T-helper 17 cell (primary cell): ENCODE measurements at regions not wholly inside any gene's neighbourhood (a gene's known extent, or its start where the extent isn't known, plus 50 kb on each side); places are given as distances from the start of the nearest gene placed in this dataset.

Experiments used
- ATAC-seq: fragments of 150-1000 bp; cut with Tn5 transposase; 2 replicates; pipeline ENCODE4 v1.10.0; 2021; ENCODE audit warnings: mild to moderate bottlenecking, moderate library complexity
- DNase-seq, 3 donors: peaks; one replicate each; pipeline versions ENCODE4 v3.0.0 to v3.0.0-alpha.2; 2020 to 2021
- H3K9me3 ChIP-seq: one replicate; pipeline ENCODE4 v1.7.0; 2013; ENCODE audit warnings: low read length, mild to moderate bottlenecking; ENCODE audit not compliant: control insufficient read depth, poor library complexity, severe bottlenecking
- H3K27ac Mint-ChIP-seq: one replicate; pipeline ENCODE4 v1.8.0; 2022; ENCODE audit warnings: mild to moderate bottlenecking, moderate library complexity, mixed read lengths
- H3K27me3 Mint-ChIP-seq: one replicate; pipeline ENCODE4 v1.8.0; 2022; ENCODE audit warnings: mixed read lengths
- H3K36me3 Mint-ChIP-seq: one replicate; pipeline ENCODE4 v1.8.0; 2022; ENCODE audit warnings: low read depth, mixed read lengths
- H3K4me1 Mint-ChIP-seq: one replicate; pipeline ENCODE4 v1.8.0; 2022; ENCODE audit warnings: mild to moderate bottlenecking, mixed read lengths
- H3K4me3 Mint-ChIP-seq: one replicate; pipeline ENCODE4 v1.8.0; 2022; ENCODE audit warnings: mild to moderate bottlenecking, moderate library complexity, mixed read lengths

- H3K9me3 ChIP-seq, result no peaks in the 10 kb centered on the region
- Mint-ChIP-seq H3K4me3 (no peak overlapping the region), H3K36me3 (peaks cover 5% of the 10 kb centered on the region), H3K27me3 (peaks cover 62% of the 10 kb centered on the region), H3K27ac (no peak overlapping the region), H3K4me1 (peaks cover 9% of the 10 kb centered on the region)
- no peak for ATAC-seq
- no peak for DNase-seq
Measured at GRCh38 chr10:2935647-2936386, 131.5 kb upstream of the PFKP start.

GRCh38 chr10:2933924-2934323 lies 133.4 kb upstream of the PFKP start:
- Mint-ChIP-seq H3K27ac (no peak overlapping the region), H3K4me1 (peaks cover 6% of the 10 kb centered on the region), H3K27me3 (peaks cover 57% of the 10 kb centered on the region), H3K4me3 (no peak overlapping the region), H3K36me3 (peaks cover 5% of the 10 kb centered on the region)
- DNase-seq, result no peak
- no peaks in the 10 kb centered on the region for H3K9me3 ChIP-seq
- ATAC-seq, result no peak

DNA sequence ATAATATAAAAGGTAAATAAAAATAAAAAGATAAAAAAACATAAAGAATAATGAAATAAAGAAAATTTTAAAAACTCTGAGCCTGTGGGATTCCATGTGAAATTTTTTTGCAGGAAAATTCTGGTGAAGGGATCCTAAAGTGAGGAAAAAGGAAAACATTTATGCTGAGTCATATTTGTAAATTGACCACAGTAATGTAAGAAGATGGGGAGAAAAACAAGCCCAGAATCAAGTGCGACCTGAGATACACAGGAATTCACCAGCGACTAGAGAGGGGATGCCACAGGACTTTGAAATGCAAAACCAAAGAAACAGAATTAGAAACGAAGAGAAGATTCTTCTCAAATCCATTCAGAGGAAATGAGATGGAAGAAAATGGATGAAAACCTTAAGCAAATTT lies 133.8 kb upstream of the PFKP start:
- H3K9me3 ChIP-seq, result no peaks in the 10 kb centered on the region
- DNase-seq (no peak), ATAC-seq (no peak)
- H3K27ac Mint-ChIP-seq, result no peak overlapping the region
- H3K36me3 Mint-ChIP-seq, result peaks cover 5% of the 10 kb centered on the region
- peaks cover 6% of the 10 kb centered on the region for H3K4me1 Mint-ChIP-seq
- H3K27me3 Mint-ChIP-seq, result peaks cover 57% of the 10 kb centered on the region
- H3K4me3 Mint-ChIP-seq, result no peak overlapping the region

DNA sequence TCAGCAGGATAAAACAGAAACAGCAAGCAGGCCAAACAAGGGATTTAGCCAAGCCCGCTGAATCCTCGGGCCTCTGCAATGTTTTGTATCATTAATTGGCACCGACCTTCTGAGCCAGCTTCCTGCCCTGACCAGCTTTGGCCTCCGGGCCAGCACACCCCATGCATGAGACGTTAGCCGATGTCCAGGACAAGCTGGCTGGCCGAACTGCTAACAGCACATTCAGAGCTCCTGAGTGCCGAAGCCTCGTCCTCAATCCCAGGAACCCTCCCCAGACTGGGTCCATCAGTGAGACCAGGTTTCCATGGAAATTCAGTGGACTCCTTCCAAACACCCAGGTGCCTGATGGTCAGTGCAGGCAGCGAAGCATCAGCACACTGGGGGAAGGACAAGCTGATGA lies 134.3 kb upstream of the PFKP start:
- Mint-ChIP-seq H3K27me3 (peaks cover 58% of the 10 kb centered on the region), H3K4me1 (peaks cover 6% of the 10 kb centered on the region), H3K36me3 (peaks cover 5% of the 10 kb centered on the region), H3K4me3 (no peak overlapping the region), H3K27ac (no peak overlapping the region)
- no peaks in the 10 kb centered on the region for H3K9me3 ChIP-seq
- DNase-seq (no peak), ATAC-seq (no peak)

DNA sequence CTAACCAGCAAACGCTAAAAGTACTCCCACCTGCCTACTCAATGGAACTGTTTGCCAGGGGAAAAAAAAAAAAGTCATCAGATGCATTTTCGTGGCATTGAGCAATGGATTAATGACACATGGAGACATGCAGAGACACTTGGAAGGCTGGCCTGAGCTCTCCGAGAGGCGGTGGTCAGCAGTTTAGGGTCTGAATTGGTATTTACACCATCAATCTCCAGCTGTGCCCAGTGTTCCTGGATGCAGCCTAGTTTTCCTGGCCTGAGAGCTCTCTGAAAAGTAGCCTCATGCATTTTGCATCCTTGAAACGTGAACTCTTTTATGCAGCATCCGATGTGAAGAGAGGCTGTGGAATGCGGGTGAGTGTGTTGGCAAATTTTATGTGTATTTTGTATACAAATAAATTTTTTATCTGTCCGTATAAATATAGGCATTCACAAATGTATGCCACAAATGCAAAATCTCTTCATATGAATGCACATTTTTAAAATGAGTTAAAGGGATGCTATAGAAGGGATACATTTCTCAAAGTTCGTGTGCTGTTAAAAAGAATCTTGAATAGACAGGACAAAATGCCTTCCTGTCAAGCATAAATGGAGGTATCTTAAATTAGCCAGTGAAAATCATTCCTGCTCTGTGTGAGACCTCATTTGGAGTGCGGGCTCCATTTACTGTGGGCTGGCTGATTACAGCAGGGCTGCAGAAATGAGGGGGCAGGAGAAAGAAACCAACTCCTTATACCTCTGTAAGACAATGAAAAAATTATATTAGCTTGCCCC lies 137.7 kb upstream of the PFKP start:
- no peaks in the 10 kb centered on the region for H3K9me3 ChIP-seq
- H3K4me1 Mint-ChIP-seq, result peaks cover 12% of the 10 kb centered on the region
- no peak for ATAC-seq
- no peak overlapping the region for H3K27ac Mint-ChIP-seq
- no peak for DNase-seq
- H3K4me3 Mint-ChIP-seq, result no peak overlapping the region
- peaks cover 62% of the 10 kb centered on the region for H3K27me3 Mint-ChIP-seq
- peaks cover 6% of the 10 kb centered on the region for H3K36me3 Mint-ChIP-seq

GRCh38 chr10:2927958-2928840 lies 139.1 kb upstream of the PFKP start:
- H3K27ac Mint-ChIP-seq, result no peak overlapping the region
- DNase-seq (peak in 1 of 3 donors; percentile 27), ATAC-seq (peak; percentile 50)
- H3K27me3 Mint-ChIP-seq, result peaks cover 60% of the 10 kb centered on the region
- peaks cover 4% of the 10 kb centered on the region for H3K36me3 Mint-ChIP-seq
- H3K9me3 ChIP-seq, result no peaks in the 10 kb centered on the region
- no peak overlapping the region for H3K4me3 Mint-ChIP-seq
- peaks cover 6% of the 10 kb centered on the region for H3K4me1 Mint-ChIP-seq

DNA sequence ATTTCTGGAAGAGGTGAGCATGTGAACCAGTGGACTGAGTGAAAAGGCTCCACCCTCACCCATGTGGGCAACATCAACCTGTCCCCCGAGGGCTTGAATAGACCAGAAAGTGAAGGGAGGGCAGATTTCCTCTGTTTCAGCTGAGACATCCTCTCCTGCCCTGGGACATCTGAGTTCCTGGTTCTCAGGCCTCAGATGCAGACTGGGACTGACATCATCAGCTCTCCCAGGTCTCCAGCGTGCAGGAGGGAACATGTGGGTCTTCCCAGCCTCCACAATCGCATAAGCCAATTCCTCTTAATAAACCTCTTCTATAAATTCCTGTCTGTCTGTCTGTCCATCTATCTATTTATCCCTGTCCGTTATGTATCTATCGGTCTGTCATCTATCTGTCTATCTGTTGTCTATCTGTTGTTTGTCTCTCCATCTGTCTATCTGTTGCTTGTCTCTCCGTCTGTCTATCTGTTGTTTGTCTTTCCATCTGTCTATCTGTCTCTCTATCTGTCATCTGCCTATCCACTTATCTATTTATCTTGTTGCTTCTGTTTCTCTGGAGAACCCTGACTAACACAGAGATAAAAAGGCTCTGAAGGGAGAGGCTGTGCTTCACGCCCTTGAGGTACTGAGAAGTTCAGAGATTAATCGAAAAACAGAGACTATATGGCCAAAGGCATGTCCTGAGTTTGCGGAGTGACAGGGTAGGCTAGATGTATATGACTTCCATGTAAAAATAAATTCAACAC lies 140.3 kb upstream of the PFKP start:
- H3K4me3 Mint-ChIP-seq, result no peak overlapping the region
- H3K4me1 Mint-ChIP-seq, result peaks cover 6% of the 10 kb centered on the region
- H3K36me3 Mint-ChIP-seq, result peaks cover 4% of the 10 kb centered on the region
- no peak overlapping the region for H3K27ac Mint-ChIP-seq
- peaks cover 60% of the 10 kb centered on the region for H3K27me3 Mint-ChIP-seq
- no peaks in the 10 kb centered on the region for H3K9me3 ChIP-seq
- ATAC-seq, result no peak
- DNase-seq, result no peak

- DNase-seq (no peak), ATAC-seq (no peak)
- peaks cover 4% of the 10 kb centered on the region for H3K36me3 Mint-ChIP-seq
- H3K27me3 Mint-ChIP-seq, result peaks cover 71% of the 10 kb centered on the region
- no peaks in the 10 kb centered on the region for H3K9me3 ChIP-seq
- H3K4me1 Mint-ChIP-seq, result peaks cover 6% of the 10 kb centered on the region
- H3K4me3 Mint-ChIP-seq, result no peak overlapping the region
- no peak overlapping the region for H3K27ac Mint-ChIP-seq
Measured at GRCh38 chr10:2925631-2926030, 141.7 kb upstream of the PFKP start.

GRCh38 chr10:2924431-2924830 lies 142.9 kb upstream of the PFKP start:
- Mint-ChIP-seq H3K36me3 (peaks cover 4% of the 10 kb centered on the region), H3K27ac (no peak overlapping the region), H3K27me3 (peaks cover 77% of the 10 kb centered on the region), H3K4me3 (no peak overlapping the region), H3K4me1 (peaks cover 9% of the 10 kb centered on the region)
- DNase-seq (no peak), ATAC-seq (no peak)
- H3K9me3 ChIP-seq, result no peaks in the 10 kb centered on the region

GRCh38 chr10:2921956-2922680 lies 145.2 kb upstream of the PFKP start:
- H3K9me3 ChIP-seq, result no peaks in the 10 kb centered on the region
- Mint-ChIP-seq H3K36me3 (peaks cover 1% of the 10 kb centered on the region), H3K27ac (no peak overlapping the region), H3K4me1 (peaks cover 7% of the 10 kb centered on the region), H3K27me3 (peaks cover 70% of the 10 kb centered on the region), H3K4me3 (no peak overlapping the region)
- DNase-seq (no peak), ATAC-seq (no peak)

DNA sequence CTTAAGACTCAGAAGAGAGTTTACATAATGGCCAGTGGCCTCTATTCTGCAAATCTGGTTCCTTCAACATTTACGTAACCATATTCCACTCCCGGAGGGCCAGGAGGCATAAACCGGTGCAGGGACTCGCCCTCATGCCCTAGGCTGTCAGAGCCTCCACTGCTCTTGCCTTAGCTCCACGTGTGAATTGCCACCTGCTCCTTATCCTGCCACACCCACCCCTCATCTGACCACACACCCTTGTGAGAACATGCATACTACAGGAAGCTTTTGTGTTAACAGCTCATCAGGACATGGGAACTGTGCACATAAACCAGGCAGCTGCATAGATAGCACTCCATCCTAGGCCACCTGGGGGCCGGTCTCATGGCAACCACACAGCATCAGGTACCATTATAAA lies 146.7 kb upstream of the PFKP start:
- ATAC-seq (no peak), DNase-seq (no peak)
- no peak overlapping the region for H3K27ac Mint-ChIP-seq
- peaks cover 4% of the 10 kb centered on the region for H3K36me3 Mint-ChIP-seq
- H3K27me3 Mint-ChIP-seq, result peaks cover 64% of the 10 kb centered on the region
- peaks cover 9% of the 10 kb centered on the region for H3K4me1 Mint-ChIP-seq
- no peaks in the 10 kb centered on the region for H3K9me3 ChIP-seq
- no peak overlapping the region for H3K4me3 Mint-ChIP-seq

- ATAC-seq (no peak), DNase-seq (no peak)
- H3K9me3 ChIP-seq, result no peaks in the 10 kb centered on the region
- H3K27me3 Mint-ChIP-seq, result peaks cover 66% of the 10 kb centered on the region
- H3K27ac Mint-ChIP-seq, result no peak overlapping the region
- peaks cover 4% of the 10 kb centered on the region for H3K36me3 Mint-ChIP-seq
- H3K4me1 Mint-ChIP-seq, result peaks cover 6% of the 10 kb centered on the region
- H3K4me3 Mint-ChIP-seq, result no peak overlapping the region
Measured at GRCh38 chr10:2920168-2920567, 147.2 kb upstream of the PFKP start.
